Breast epithelium (tissue), 4 donors: ENCODE measurements at regions not wholly inside any gene's neighbourhood (a gene's known extent, or its start where the extent isn't known, plus 50 kb on each side); places are given as distances from the start of the nearest gene placed in this dataset.

ENCODE experiments used
- DNase-seq, 2 donors: peaks; one replicate each; pipeline ENCODE4 v3.0.0-alpha.2; 2019; ENCODE audit warnings: low spot score in 2 of 2
- H3K27ac ChIP-seq, 2 donors: fragments of 200-600 bp; sonication (generic) in 1 of 2; one replicate each; pipeline ENCODE4 v1.5.1; 2016 to 2019; ENCODE audit warnings: mild to moderate bottlenecking in 1 of 2
- H3K27me3 ChIP-seq, 2 donors: fragments of 200-600 bp; sonication (generic) in 1 of 2; one replicate each; pipeline versions ENCODE4 v1.5.1 to v1.6.0; 2017 to 2019; ENCODE audit warnings: control low read depth in 1 of 2, mild to moderate bottlenecking in 1 of 2
- H3K36me3 ChIP-seq: fragments of 200-600 bp; one replicate; pipeline ENCODE4 v1.5.1; 2019
- H3K4me1 ChIP-seq, 2 donors: fragments of 200-600 bp; sonication (generic); one replicate each; pipeline ENCODE4 v1.5.1; 2016 to 2019; ENCODE audit warnings: control low read depth in 1 of 2
- H3K4me3 ChIP-seq, 3 donors: fragments of 200-600 bp; sonication (generic); 1 replicate in 2 of 3; 2 replicates in 1 of 3; pipeline ENCODE4 v1.5.1; 2016 to 2019; ENCODE audit warnings: mild to moderate bottlenecking in 3 of 3, moderate library complexity in 2 of 3
- H3K9me3 ChIP-seq, 2 donors: fragments of 200-600 bp; sonication (generic) in 1 of 2; one replicate each; pipeline ENCODE4 v1.5.1; 2016 to 2019; ENCODE audit warnings: control low read depth in 1 of 2
- POLR2A ChIP-seq: fragments of 450-650 bp; IDR thresholded peaks from one replicate; pipeline ENCODE4 v1.6.1; 2016; ENCODE audit warnings: antibody characterized with exemption, mild to moderate bottlenecking, moderate library complexity
- POLR2AphosphoS5 ChIP-seq, 3 donors: sonication (generic); formaldehyde crosslinking; IDR thresholded peaks; one replicate each; pipeline ENCODE4 v1.6.1; 2017; ENCODE audit warnings: antibody characterized with exemption in 3 of 3
- intact Hi-C: fragments of 100-400 bp; cut with DNase I; formaldehyde crosslinking; loops from one replicate; pipeline ENCODE4 v1.15.1; 2023; ENCODE audit warnings: low total_unique reads
- TF ChIP-seq, protein P1 (sequence below), 3 donors: fragments of 450-650 bp; IDR thresholded peaks; one replicate each; pipeline ENCODE4 v1.5.1; 2016 to 2017; ENCODE audit warnings: antibody characterized with exemption in 3 of 3, mild to moderate bottlenecking in 3 of 3, moderate library complexity in 3 of 3

- no peaks in the 10 kb centered on the region for H3K4me1 ChIP-seq
- no peak for TF ChIP-seq POLR2A
- TF ChIP-seq, protein P1, sequence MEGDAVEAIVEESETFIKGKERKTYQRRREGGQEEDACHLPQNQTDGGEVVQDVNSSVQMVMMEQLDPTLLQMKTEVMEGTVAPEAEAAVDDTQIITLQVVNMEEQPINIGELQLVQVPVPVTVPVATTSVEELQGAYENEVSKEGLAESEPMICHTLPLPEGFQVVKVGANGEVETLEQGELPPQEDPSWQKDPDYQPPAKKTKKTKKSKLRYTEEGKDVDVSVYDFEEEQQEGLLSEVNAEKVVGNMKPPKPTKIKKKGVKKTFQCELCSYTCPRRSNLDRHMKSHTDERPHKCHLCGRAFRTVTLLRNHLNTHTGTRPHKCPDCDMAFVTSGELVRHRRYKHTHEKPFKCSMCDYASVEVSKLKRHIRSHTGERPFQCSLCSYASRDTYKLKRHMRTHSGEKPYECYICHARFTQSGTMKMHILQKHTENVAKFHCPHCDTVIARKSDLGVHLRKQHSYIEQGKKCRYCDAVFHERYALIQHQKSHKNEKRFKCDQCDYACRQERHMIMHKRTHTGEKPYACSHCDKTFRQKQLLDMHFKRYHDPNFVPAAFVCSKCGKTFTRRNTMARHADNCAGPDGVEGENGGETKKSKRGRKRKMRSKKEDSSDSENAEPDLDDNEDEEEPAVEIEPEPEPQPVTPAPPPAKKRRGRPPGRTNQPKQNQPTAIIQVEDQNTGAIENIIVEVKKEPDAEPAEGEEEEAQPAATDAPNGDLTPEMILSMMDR (IDR thresholded peaks at IDR 0.05), result no peak
- no peak for TF ChIP-seq POLR2AphosphoS5 (IDR thresholded peaks at IDR 0.05)
Observed at GRCh38 chr2:19841918-19842693, 59.7 kb downstream of the TTC32 start.

GRCh38 chr2:19839438-19839837 lies 62.3 kb downstream of the TTC32 start:
- no peak overlapping the region for H3K27ac ChIP-seq
- intact Hi-C loops, result no loop called here
- H3K9me3 ChIP-seq, result no peaks in the 10 kb centered on the region
- H3K36me3 ChIP-seq, result no peaks in the 10 kb centered on the region
- DNase-seq, result no peak
- no peaks in the 10 kb centered on the region for H3K27me3 ChIP-seq
- no peak for TF ChIP-seq POLR2A
- TF ChIP-seq, protein P1 (IDR thresholded peaks at IDR 0.05), result no peak
- no peak for TF ChIP-seq POLR2AphosphoS5 (IDR thresholded peaks at IDR 0.05)
- no peaks in the 10 kb centered on the region for H3K4me1 ChIP-seq
- no peak overlapping the region for H3K4me3 ChIP-seq

More at GRCh38 chr2:19841918-19842693, 59.7 kb downstream of the TTC32 start:
- intact Hi-C loops, result no loop called here
- Histone ChIP-seq H3K4me3 (no peak overlapping the region), H3K9me3 (no peaks in the 10 kb centered on the region), H3K27ac (no peak overlapping the region), H3K36me3 (no peaks in the 10 kb centered on the region), H3K27me3 (no peaks in the 10 kb centered on the region)
- peak in 1 of 2 donors; percentile 14 for DNase-seq

GRCh38 chr2:19838616-19839015 lies 63.2 kb downstream of the TTC32 start:
- intact Hi-C loops, result no loop called here
- Histone ChIP-seq H3K9me3 (no peaks in the 10 kb centered on the region), H3K36me3 (no peaks in the 10 kb centered on the region), H3K4me3 (no peak overlapping the region), H3K27me3 (no peaks in the 10 kb centered on the region), H3K4me1 (no peaks in the 10 kb centered on the region), H3K27ac (no peak overlapping the region)
- DNase-seq, result no peak
- TF ChIP-seq POLR2AphosphoS5 (IDR thresholded peaks at IDR 0.05), result no peak
- TF ChIP-seq, protein P1 (IDR thresholded peaks at IDR 0.05), result no peak
- no peak for TF ChIP-seq POLR2A

GRCh38 chr2:19837235-19837766 lies 64.5 kb downstream of the TTC32 start:
- TF ChIP-seq, protein P1 (IDR thresholded peaks at IDR 0.05), result no peak
- TF ChIP-seq POLR2AphosphoS5 (IDR thresholded peaks at IDR 0.05) (no peak), POLR2A (no peak)
- no peaks in the 10 kb centered on the region for H3K27me3 ChIP-seq
- H3K36me3 ChIP-seq, result no peaks in the 10 kb centered on the region
- H3K27ac ChIP-seq, result no peak overlapping the region
- H3K4me3 ChIP-seq, result no peak overlapping the region
- H3K9me3 ChIP-seq, result no peaks in the 10 kb centered on the region
- DNase-seq, result no peak
- intact Hi-C loops, result no loop called here
- no peaks in the 10 kb centered on the region for H3K4me1 ChIP-seq

DNA sequence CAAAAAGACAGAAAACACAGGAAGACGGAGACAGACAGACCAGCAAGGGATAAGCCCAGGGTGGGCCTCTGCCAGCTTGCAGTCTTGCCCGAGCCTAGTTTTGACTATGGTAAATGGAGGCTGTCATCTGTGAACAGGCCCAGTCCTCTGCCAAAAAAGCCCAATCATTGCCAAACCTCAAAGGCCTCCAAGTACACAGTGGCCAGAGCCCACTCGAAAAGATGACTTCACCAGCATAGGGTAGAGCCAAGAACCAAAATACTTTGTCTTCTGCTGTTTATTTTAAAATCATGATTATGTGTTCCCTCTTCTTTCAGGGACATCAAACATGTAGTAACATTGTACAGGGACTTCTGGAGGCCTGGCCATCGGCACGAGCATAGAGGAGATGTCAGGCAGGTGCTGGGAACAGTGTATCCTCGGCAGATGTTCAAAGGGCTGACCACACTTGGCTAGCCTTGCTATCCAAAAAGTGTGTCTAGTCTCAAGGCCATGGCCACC lies 66.0 kb downstream of the TTC32 start:
- Histone ChIP-seq H3K4me1 (no peaks in the 10 kb centered on the region), H3K27me3 (no peaks in the 10 kb centered on the region), H3K36me3 (no peaks in the 10 kb centered on the region), H3K9me3 (no peaks in the 10 kb centered on the region), H3K4me3 (no peak overlapping the region), H3K27ac (no peak overlapping the region)
- TF ChIP-seq POLR2AphosphoS5 (IDR thresholded peaks at IDR 0.05) (peak in 1 of 3 donors; percentile 40), POLR2A (no peak)
- peak in 1 of 2 donors; percentile 75 for DNase-seq
- intact Hi-C loops, result no loop called here
